ENCODE measurements at regions not wholly inside any gene's neighbourhood (a gene's known extent, or its start where the extent isn't known, plus 50 kb on each side); places are given as distances from the start of the nearest gene placed in this dataset.

GRCh38 chr5:8561224-8561840 lies 692.4 kb downstream of the MTRR start (continued):
- TF ChIP-seq USF2 (IDR thresholded peaks at IDR 0.05; ENCODE audit: low read length) (no peak), POU5F1 (IDR thresholded peaks at IDR 0.05; ENCODE audit: low read depth, low read length) (no peak), SP1 (IDR thresholded peaks at IDR 0.05; ENCODE audit: low read depth, low read length) (no peak)

Measured in H1 (cell line).